SJCRH30 (cell line): ENCODE measurements at regions not wholly inside any gene's neighbourhood (a gene's known extent, or its start where the extent isn't known, plus 50 kb on each side); places are given as distances from the start of the nearest gene placed in this dataset.

ENCODE experiments used
- DNase-seq, 2 experiments: peaks; one replicate each; pipeline ENCODE4 v3.0.0-alpha.2; 2015 to 2020
- H3K27ac ChIP-seq: fragments of 250-450 bp; sonication (Bioruptor Pico); 2 replicates; pipeline ENCODE4 v1.5.1; 2020; ENCODE audit warnings: mild to moderate bottlenecking, moderate library complexity
- H3K27me3 ChIP-seq: fragments of 250-450 bp; sonication (Bioruptor Pico); 2 replicates; pipeline ENCODE4 v1.5.1; 2020; ENCODE audit warnings: mild to moderate bottlenecking, moderate library complexity
- H3K36me3 ChIP-seq: fragments of 250-450 bp; sonication (Bioruptor Pico); 2 replicates; pipeline ENCODE4 v1.5.1; 2020; ENCODE audit warnings: mild to moderate bottlenecking, moderate library complexity
- H3K4me1 ChIP-seq: fragments of 250-450 bp; sonication (Bioruptor Pico); 2 replicates; pipeline ENCODE4 v1.5.1; 2020; ENCODE audit warnings: mild to moderate bottlenecking, moderate library complexity
- H3K4me3 ChIP-seq: fragments of 250-450 bp; sonication (Bioruptor Pico); 2 replicates; pipeline ENCODE4 v1.5.1; 2020; ENCODE audit warnings: mild to moderate bottlenecking, moderate library complexity
- H3K9me3 ChIP-seq: fragments of 250-450 bp; sonication (Bioruptor Pico); replicated peaks from 2 replicates; pipeline ENCODE4 v1.5.1; 2020; ENCODE audit warnings: mild to moderate bottlenecking, moderate library complexity

DNA sequence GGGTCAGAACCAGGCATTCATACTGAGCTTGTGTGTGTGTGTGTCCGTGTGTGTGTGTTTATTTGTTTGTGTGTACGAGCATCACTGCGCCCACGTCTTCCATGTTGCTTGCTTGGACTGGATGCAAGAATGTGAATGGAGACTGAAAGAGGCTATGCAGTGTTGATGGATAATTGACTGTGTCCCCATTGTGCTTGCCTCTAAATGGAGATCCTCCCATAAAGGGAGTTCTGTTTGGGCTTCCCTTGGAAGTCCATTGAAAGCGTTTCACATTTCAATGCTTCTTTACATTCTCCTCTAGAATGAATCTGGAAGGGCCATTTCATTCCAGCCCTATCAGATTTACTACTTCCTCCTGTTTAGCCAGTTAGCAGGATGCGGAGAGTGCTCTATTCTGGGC lies 124.0 kb downstream of the GP2 start:
- 0 out of 2 replicates have a peak, but pooled peaks cover 3% of the 10 kb centered on the region for H3K27me3 ChIP-seq
- H3K9me3 ChIP-seq = no peaks in the 10 kb centered on the region
- DNase-seq = no peak
- no peak overlapping the region for H3K4me3 ChIP-seq
- H3K27ac ChIP-seq = no peak overlapping the region
- no peaks in the 10 kb centered on the region for H3K36me3 ChIP-seq
- no peaks in the 10 kb centered on the region for H3K4me1 ChIP-seq

DNA sequence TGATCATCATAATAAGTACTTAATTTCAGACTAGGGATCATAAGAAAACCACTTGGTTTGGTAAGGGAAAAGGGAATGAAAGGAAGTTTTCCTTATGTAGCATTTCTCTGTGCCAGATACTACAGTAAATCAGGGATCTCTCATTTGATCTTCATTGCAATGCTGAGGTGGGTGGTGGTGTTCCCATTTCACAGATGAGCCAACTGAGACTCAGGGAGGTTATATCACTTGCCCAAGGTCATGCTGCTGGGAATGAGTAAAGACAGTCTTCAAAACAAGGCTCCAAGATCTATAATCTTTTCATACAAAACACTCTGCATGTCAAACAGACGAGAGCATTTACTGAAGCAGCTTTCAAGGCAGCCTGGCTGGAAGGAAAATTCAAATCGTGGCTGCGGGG lies 124.6 kb downstream of the GP2 start:
- H3K36me3 ChIP-seq = no peaks in the 10 kb centered on the region
- no peaks in the 10 kb centered on the region for H3K9me3 ChIP-seq

DNA sequence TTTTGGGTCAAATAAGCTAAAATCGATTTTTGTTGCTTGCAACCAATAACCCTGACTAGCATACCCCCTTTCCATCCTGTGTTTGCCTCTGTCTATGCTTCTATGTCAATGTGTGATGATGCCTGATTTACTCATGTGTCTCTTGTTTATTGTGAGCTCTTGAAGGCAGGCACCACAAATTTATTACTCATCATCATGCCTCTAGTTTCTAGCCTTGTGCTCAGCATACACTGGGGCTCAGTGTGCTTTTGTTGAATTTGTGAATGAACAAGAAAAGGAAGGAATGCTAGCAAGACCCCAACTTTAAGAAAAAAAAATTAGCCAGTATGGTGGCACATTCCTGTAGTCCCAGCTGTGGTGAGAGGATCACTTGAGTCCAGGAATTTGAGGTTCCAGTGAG lies 119.1 kb upstream of the GPR139 start:
- Histone ChIP-seq H3K36me3 (no peaks in the 10 kb centered on the region), H3K9me3 (no peaks in the 10 kb centered on the region), H3K27me3 (no peaks in the 10 kb centered on the region), H3K4me3 (no peak overlapping the region), H3K27ac (no peak overlapping the region), H3K4me1 (no peaks in the 10 kb centered on the region)
- no peak for DNase-seq

More for the DNA sequence above, 124.6 kb downstream of the GP2 start:
- DNase-seq = no peak
- Histone ChIP-seq H3K4me3 (no peak overlapping the region), H3K27ac (no peak overlapping the region), H3K27me3 (0 out of 2 replicates have a peak, but pooled peaks cover 3% of the 10 kb centered on the region), H3K4me1 (no peaks in the 10 kb centered on the region)

DNA sequence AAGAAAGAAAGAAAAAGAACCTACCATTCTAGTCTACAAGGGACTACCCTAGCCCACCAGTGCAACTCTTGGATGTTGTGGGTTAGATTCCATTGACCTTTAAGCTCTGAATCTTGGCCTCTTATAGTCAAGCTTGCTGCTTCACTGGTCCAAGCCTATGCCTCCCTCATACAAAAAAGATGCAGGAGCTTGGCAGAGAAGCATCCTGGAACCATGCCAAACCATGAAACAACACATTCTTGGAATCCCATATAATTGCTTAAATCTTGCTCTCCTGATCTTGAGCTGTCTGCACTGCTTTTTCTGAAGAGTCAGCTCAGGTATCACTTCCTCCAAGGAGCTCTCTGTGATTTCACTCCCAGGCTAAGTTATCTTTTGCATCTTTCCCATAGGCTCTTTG lies 117.9 kb upstream of the GPR139 start:
- DNase-seq = peak in 1 of 2 experiments; percentile 16
- Histone ChIP-seq H3K36me3 (no peaks in the 10 kb centered on the region), H3K27ac (no peak overlapping the region), H3K9me3 (no peaks in the 10 kb centered on the region), H3K27me3 (no peaks in the 10 kb centered on the region), H3K4me1 (no peaks in the 10 kb centered on the region), H3K4me3 (no peak overlapping the region)

DNA sequence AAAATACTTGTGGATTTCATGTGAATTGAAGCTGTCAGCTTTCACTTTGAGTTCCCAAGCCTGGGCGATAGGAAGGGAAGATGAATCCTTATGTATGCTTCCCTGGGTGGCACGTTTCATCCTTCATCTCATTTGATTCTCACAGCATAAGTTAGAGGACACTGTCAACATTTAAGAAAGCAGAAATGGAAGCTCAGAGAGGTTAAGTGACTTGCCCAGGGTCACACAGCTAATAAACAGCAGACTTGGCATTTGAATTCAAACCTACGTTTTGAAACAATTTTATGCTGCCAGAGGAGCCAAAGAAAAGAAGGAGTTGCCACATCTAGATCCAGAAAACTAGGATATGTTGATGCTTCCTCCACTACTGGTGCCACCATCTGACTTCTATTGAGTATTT lies 108.3 kb upstream of the GPR139 start:
- Histone ChIP-seq H3K27ac (no peak overlapping the region), H3K4me3 (no peak overlapping the region), H3K4me1 (no peaks in the 10 kb centered on the region), H3K27me3 (no peaks in the 10 kb centered on the region), H3K9me3 (no peaks in the 10 kb centered on the region), H3K36me3 (no peaks in the 10 kb centered on the region)
- no peak for DNase-seq

DNA sequence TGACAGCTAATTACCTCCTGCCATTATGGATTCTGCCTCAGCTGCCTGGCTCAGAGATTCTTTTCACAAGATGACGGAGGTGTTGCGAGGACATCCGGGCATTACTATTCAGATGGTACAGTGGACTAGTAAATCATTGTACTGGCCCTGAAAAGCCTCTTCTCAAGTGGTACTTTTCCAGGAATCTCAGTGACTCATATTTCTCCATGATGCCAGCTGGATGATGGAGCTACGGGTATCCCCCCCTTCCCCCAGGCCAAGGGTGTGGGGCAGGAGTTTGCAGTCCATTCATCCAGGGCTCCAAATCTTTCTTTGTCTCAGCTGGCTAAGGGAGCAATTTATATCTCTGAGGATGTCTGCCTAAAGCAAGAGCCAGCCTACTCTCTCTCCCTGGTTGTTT lies 107.7 kb upstream of the GPR139 start:
- H3K4me1 ChIP-seq = no peaks in the 10 kb centered on the region
- peak in 1 of 2 experiments; percentile 8 for DNase-seq
- H3K36me3 ChIP-seq = no peaks in the 10 kb centered on the region
- no peak overlapping the region for H3K4me3 ChIP-seq
- H3K27me3 ChIP-seq = no peaks in the 10 kb centered on the region
- no peak overlapping the region for H3K27ac ChIP-seq
- no peaks in the 10 kb centered on the region for H3K9me3 ChIP-seq

DNA sequence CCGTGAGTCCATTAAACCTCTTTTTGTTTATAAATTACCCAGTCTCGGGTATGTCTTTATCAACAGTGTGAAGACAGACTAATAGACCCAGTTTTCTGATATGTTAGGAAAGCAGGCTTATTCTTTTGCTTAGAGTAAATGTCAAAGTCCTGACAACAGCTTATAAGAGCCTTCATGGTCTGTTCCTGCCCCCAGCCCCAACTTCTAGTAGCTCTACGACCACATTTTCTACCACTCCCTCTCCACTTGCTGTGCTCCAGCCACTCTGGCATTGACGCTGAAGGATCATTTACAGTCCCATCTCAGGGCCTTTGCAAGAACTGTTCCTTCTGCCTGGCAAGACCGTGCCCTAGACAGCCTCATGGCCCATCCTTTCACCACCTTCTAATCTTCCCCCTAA lies 104.6 kb upstream of the GPR139 start:
- DNase-seq = no peak
- no peaks in the 10 kb centered on the region for H3K27me3 ChIP-seq
- H3K4me1 ChIP-seq = no peaks in the 10 kb centered on the region
- no peaks in the 10 kb centered on the region for H3K9me3 ChIP-seq
- H3K36me3 ChIP-seq = no peaks in the 10 kb centered on the region
- H3K4me3 ChIP-seq = no peak overlapping the region
- H3K27ac ChIP-seq = no peak overlapping the region

DNA sequence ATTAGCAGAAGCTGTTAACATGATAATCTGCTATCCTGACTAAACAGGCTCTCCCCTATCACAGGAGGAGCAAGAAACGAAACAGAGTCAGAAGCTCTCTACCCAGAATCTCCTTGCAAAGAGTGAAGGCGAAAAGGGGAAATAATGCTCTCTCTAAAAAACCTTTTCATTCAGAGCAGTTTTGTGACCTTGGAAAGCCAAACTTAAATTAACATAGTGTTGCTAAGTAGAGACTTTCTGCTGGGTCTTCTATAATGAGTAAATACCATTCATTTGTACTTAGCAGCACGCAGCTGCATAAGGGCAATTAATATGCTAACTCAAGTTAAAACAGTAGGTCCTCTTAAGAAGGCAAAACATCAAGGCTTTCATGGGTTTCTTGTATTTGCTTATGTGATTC lies 101.7 kb upstream of the GPR139 start:
- no peak overlapping the region for H3K27ac ChIP-seq
- H3K4me1 ChIP-seq = no peaks in the 10 kb centered on the region
- H3K36me3 ChIP-seq = no peaks in the 10 kb centered on the region
- H3K27me3 ChIP-seq = no peaks in the 10 kb centered on the region
- no peak overlapping the region for H3K4me3 ChIP-seq
- no peak for DNase-seq
- no peaks in the 10 kb centered on the region for H3K9me3 ChIP-seq

DNA sequence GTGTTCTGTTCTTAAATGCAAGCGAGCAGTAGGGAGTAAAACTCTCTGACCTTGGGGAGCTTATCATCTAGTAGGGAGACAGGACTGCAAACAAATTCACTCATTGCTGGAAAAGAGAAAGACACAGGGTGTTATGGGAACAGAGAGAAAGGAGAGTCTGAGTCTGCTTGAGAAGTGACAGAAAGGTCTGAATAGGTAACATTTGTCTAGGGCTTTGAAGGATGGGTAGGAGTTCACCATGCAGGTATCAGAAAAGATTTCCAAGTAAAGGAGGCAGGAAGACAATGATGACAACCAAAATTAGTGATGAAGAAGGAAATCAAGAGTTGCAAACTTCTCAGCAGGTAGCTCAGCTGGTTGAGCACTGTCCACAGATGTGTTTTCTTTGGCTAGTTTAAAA lies 93.6 kb upstream of the GPR139 start:
- Histone ChIP-seq H3K4me3 (no peak overlapping the region), H3K27ac (peak overlapping the region; percentile 92), H3K9me3 (no peaks in the 10 kb centered on the region), H3K36me3 (no peaks in the 10 kb centered on the region), H3K4me1 (peaks cover 36% of the 10 kb centered on the region), H3K27me3 (no peaks in the 10 kb centered on the region)
- no peak for DNase-seq

DNA sequence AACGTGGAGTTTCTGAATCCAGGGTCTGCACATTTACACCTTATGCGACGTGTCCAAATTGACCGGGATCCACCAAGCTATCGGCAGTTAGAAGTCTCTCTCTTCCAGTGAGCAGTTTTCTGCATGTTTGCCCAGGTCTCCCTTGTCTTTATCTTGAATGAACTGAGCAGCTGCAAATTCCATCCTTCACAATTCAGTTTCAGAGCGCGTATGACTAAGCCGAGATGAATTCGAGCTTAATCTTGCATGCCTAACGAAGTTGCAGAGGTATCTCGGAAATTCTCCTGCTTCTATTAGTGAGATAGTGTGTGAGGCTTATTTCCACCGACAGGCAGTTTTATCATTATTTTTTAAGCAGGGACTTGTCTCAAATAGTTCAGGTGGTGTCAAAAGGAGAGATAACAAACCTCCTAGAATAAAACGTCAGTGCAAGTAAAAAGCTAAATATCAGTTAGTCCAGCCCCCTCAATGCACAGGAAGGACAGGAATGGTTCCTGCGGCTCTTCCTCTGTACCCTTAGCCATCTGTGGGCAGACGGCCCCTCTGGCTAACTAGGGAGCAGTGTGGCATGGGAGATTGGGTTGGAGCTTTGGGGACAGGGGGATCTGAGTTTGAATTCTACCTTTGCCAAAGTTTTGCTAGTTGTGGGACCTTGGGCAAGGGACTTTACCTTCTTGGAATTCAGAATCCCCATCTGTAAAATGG lies 93.0 kb upstream of the GPR139 start:
- Histone ChIP-seq H3K36me3 (no peaks in the 10 kb centered on the region), H3K9me3 (no peaks in the 10 kb centered on the region), H3K27ac (peak overlapping the region; percentile 92), H3K4me3 (peak overlapping the region; percentile 20), H3K4me1 (peaks cover 36% of the 10 kb centered on the region), H3K27me3 (no peaks in the 10 kb centered on the region)
- DNase-seq = peak; percentile 83 to 94

DNA sequence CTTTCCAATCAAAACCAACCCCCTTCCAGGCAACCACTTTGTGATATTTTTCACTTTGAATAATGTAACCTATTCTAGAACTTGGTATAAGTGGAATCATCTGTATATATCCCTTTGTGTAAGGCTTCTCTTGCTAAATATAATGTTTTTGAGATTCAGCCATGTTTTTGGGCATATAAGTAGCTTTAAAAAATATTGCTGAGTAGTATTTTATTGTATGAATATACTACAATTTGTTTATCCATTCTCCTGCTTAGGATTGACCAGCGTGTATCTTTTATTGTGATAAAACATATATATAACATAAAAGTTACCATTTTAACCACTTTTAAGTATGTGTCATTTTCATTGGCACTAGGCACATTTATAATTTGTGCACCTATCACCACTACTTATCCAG lies 79.8 kb upstream of the GPR139 start:
- H3K9me3 ChIP-seq = no peaks in the 10 kb centered on the region; the same call in 1 of the 2 replicates
- H3K27me3 ChIP-seq = no peaks in the 10 kb centered on the region
- H3K4me3 ChIP-seq = no peak overlapping the region
- no peaks in the 10 kb centered on the region for H3K4me1 ChIP-seq
- H3K27ac ChIP-seq = no peak overlapping the region
- H3K36me3 ChIP-seq = no peaks in the 10 kb centered on the region
- no peak for DNase-seq

DNA sequence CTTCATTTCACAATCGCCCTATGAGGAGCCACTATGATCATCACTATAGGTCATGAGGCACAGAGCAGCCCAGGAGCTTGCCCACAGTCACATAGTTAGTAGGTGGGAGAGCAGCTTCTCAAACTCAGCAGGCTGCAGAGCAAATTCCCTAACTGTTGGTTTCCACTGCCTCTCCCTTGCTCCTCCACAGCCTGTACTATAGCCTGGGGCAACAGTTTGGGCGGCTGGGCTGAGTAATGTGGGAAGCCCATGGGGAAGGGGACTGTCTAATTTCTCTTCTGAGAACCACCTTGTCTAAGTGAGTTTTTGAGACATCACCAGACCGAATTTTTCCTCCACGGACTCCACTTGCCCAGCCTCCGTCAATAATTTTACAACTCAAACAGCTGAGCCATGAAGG lies 73.4 kb upstream of the GPR139 start:
- H3K36me3 ChIP-seq = no peaks in the 10 kb centered on the region
- peak; percentile 9 to 40 for DNase-seq

DNA sequence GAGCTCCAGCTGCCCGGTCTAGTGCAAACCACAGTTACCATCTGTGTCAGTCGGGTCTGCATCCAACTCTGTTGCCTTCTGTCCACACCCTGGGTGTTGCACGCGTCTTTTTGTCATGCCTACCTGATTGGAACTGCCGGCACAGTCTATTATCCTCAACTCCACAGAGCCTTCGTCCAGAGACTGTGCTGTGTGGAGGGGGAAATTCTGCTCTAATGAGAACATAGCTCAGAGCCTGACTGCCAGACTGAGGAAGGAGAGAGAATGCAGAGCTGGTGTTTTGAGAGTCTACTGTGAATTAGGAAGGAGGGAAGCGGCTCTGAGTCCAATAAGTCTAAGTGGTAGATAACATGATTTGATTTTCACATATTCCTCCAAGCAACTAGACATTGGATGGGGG lies 68.3 kb upstream of the GPR139 start:
- H3K4me1 ChIP-seq = no peaks in the 10 kb centered on the region; the same call in 1 of the 2 replicates
- no peaks in the 10 kb centered on the region for H3K36me3 ChIP-seq
- H3K27me3 ChIP-seq = no peaks in the 10 kb centered on the region
- no peak for DNase-seq
- no peaks in the 10 kb centered on the region for H3K9me3 ChIP-seq
- H3K27ac ChIP-seq = no peak overlapping the region
- no peak overlapping the region for H3K4me3 ChIP-seq

More for the DNA sequence above, 73.4 kb upstream of the GPR139 start:
- Histone ChIP-seq H3K27me3 (no peaks in the 10 kb centered on the region), H3K9me3 (no peaks in the 10 kb centered on the region), H3K4me3 (no peak overlapping the region), H3K27ac (no peak overlapping the region), H3K4me1 (peaks cover 3% of the 10 kb centered on the region; the same call in 1 of the 2 replicates)

DNA sequence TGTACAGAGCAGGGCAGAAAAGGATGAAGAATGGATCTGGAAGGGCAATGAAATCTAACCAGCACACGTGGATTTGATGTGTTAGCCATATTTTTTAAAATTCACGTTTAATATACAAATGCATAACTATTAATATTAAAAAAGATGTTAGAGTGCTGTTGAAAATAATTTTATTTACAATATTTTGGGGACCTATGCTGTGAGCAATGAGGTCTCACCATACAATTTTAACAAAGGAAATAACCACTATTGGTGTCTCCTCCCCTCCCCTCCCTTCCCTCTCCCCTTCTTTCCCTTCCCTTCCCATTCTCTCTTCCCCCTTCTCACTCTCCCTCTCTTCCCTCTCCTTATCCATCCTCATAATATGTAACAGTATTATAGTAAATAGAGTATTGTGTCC lies 64.2 kb upstream of the GPR139 start:
- Histone ChIP-seq H3K9me3 (no peaks in the 10 kb centered on the region), H3K27me3 (no peaks in the 10 kb centered on the region), H3K4me3 (no peak overlapping the region), H3K4me1 (no peaks in the 10 kb centered on the region), H3K36me3 (no peaks in the 10 kb centered on the region), H3K27ac (no peak overlapping the region)
- no peak for DNase-seq

DNA sequence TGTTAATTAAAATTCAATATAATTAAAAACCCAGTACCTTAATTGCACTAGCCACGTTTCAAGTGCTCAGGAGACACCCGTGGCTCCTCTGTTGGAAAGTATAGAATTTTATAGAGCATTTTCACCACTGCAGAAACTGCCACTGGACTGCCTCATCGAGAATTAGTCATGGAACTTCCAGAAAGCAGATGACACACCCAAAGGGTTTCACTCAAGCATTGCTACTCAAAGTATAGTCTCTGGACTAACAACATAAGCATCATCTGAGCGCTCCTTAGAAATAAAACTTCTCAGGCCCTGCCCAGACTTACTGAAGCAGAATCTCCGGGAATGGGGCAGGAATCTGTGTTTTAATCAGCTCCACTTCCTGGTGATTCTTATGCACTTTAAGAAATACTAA lies 63.5 kb upstream of the GPR139 start:
- no peaks in the 10 kb centered on the region for H3K4me1 ChIP-seq
- no peak overlapping the region for H3K27ac ChIP-seq
- H3K4me3 ChIP-seq = no peak overlapping the region
- H3K27me3 ChIP-seq = no peaks in the 10 kb centered on the region
- no peak for DNase-seq
- no peaks in the 10 kb centered on the region for H3K9me3 ChIP-seq
- H3K36me3 ChIP-seq = no peaks in the 10 kb centered on the region

DNA sequence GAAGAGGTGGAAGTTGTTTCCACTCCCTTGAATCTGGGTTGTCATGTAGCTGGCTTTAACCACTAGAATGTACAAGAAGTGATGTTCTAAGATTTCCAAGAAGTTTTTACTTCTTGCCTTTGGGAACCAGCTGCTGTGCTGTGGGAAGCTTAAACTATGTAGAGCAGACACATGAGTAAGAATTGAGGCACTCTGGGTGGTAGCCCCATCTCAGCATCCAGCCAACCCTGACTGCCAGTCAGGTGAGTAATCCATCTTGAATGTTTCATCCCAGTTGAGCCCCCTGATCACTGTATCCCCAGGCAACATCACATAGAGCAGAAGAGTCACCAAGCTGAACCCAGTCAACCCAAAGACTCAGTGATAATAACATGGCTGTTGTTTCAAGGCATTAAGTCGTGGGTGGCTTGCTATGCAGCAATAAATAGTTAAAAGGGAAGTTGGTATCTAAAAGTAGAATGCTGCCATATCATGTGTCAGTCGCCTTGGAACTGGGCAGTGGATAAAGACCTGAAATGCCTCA lies 62.8 kb upstream of the GPR139 start:
- no peak for DNase-seq
- H3K4me3 ChIP-seq = no peak overlapping the region
- H3K36me3 ChIP-seq = no peaks in the 10 kb centered on the region
- no peaks in the 10 kb centered on the region for H3K27me3 ChIP-seq
- no peaks in the 10 kb centered on the region for H3K4me1 ChIP-seq
- no peaks in the 10 kb centered on the region for H3K9me3 ChIP-seq
- no peak overlapping the region for H3K27ac ChIP-seq
